TTC549 (cell line): ENCODE measurements at regions not wholly inside any gene's neighbourhood (a gene's known extent, or its start where the extent isn't known, plus 50 kb on each side); places are given as distances from the start of the nearest gene placed in this dataset.

Experiments used
- FAIRE-seq: peaks from 2 replicates; lab custom pipeline; 2012; peaks lifted over from hg19 to GRCh38; lab: Jason Lieb, UNC

DNA sequence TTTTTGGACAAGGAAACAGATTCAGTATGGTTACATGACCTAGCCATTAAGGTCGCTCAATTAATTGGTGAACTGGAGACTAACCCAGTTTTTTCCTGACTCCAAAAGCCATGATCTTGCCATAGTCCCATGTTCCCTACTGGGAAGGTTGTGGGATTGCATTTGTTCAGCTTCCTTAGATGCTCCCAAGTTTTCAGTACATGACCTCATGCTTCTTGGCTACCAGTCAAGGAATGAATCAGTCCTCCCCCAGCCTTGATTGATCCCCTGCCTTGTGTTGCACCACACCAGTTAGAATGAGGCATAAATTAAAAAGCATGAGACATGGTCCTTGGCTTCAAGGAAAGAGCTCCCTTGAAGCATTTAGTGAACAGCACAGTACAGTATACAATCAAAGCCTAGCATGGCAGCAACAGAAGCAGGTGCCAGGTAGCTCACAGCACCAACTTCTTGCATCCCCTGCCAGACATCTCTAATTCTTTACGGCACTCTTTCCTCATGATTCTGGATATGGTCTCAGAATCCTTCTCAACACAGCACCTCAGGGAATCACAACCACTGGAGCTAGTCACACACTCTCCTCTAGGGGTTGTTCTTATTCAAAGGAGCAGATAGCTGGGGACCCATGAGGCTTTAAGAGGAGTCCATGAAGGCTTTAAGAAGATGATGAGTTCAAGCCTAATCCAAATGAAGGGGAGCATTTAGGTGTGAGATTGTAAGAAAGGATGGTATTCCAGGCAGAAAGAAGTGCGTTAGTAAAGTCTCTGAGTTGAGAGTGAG lies 295.5 kb upstream of the CLINT1 start:
- no peak for FAIRE-seq

DNA sequence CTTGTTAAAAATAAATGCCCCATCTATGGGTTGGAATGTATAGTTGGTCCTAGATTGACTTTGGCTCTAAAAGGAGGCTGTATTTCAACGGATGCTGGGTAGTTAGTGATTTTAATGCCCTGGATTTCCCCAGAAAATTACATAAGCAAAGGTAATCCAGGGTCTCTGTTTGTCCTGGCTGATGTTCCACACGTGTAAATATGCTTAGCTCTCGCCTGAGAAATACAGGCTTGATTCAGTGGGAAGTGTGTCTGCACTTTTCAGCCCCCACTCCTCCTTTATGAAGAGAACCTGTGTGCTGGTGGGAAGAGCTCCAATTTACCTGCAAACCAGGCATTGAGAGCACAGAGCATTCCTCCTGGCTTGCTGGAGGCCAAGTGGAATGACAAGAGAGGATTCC lies 294.6 kb upstream of the CLINT1 start:
- FAIRE-seq, result no peak

DNA sequence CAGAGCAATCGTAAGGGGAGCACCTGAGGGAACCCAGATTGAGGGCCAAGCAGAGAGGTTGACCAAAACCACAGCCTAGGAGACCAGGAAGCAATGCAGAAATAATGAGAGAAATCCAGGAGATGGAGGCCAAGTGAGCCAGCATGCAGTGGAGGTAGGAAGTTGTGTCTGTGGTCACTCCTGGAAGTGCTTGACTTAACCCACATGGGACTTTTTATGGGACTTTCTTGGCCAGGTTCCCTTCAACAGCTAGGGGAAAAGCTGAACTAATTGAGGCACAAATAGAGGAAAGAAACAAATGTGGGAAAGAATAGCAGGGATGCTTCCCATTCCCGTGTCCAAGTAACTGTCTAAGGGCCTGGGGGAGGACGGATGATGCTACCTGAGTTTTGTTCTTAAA lies 293.2 kb upstream of the CLINT1 start:
- FAIRE-seq, result no peak

DNA sequence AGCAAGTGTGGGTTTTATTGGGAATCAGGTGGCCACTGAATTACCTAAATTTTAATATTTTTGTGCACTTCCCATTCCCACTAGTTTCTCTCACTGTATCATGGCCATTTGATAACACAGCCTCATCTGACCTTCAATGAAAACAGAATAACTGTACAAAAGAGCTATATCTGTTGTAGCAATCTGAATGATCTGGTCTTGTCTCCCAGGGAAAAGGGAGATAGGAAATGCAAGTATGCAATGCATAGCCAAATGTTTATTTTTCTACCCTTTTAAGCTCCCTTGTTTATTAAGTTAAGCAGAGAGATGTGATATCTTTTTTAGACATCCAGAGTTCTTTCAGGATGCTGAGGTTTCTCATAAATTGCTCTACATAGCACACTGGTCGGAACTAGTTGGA lies 288.3 kb upstream of the CLINT1 start:
- no peak for FAIRE-seq

DNA sequence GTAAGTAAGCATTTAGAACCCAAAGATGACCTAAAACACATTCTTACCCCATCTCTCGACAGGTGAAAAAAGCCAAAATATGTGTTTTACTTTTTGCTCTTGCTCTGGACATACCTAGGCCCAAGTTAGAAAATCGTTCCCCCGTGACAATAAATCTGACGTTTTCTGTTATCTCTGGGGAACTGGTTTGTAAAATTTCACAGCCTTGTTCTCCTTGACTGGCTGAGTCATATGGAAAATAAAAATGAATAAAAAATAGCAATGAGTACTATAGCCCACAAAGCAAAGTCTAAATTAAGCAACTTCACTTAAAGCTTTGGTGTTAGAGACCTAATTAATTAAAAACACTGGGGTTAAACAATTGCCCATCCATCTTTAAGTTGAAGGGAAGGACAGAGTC lies 286.9 kb upstream of the CLINT1 start:
- no peak for FAIRE-seq

DNA sequence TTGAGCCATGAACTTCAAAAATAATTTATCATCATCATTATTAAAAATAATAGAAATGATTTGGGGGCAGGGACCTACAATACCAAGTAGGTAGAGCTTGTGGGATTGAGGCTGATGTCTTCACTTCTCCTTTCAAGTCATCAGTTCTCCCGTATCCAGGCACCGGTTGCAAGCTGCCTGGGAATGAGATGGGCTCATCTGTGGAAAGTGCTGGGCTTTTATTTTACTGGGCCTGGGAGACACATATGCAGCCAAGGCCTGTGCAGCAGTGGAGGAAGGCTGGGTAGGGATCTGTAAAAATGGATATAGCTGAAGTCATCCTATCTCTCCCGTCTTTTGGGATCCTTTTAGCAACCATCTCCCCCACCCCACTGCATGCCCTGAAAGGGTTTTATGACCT lies 284.1 kb upstream of the CLINT1 start:
- no peak for FAIRE-seq

DNA sequence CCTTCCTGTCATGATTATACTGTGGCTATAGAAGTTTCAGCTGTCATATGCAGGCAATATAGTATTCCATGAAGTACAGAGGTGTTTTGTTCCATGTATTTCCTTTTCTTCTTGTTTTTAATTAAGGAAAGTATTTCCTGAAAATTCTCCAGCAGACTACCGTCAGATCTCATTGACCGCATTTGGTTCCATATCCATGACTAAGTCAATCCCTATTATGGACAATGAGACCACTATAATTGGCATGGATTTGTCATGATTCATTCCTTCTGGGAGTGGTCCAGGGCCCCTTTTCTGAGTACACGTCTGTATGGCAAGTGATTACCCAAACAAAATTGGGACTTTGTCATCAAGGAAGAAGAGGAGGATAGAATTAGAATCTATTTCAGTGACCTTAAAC lies 283.2 kb upstream of the CLINT1 start:
- no peak for FAIRE-seq

DNA sequence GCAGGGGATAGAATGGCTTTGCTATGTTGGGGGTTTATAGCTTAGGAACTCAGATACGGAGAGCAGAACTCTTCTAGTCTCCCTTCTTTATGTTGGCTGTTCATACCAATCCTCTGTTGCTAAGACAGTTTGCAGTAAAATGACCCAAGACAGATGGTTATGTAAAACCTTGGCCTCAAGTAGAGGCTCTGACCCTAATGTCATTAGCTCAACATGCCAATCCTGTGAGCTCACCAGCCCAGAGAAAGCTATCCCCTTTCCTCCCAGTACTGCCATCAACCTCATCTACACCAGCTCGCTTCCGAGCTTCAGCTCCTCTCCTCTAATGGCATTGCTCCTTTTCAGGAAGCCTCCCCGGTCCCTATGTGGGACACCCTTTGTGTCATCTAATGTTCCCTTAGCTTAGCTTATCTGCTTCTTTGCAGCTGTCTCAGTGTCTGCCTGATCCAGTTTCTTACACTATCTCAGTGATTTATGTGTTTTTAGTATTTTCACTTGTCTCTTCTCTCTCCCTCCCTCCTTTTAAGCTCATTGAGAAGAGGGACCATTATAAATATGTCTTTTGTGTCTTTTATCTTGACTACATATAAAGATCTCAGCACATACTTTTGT lies 281.3 kb upstream of the CLINT1 start:
- no peak for FAIRE-seq

DNA sequence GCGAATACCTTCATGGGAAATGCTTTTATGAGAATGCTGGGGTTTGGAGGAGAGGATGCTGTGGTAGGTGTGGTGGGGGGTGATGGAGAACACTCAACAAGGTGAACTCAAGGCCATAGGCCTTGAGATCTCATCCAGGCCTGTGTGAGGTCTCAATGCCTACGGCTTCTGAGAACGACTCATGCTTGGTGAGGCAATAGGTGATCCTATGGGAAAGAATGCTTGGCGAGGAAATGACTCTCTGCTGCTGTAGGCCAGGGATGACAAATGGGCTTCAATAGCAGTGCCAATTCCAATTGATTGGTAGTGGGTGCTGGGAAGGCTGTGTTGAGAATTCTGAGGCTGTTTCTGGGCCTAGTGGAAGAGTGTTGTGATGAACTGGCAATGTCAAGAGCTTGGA lies 280.2 kb upstream of the CLINT1 start:
- no peak for FAIRE-seq

DNA sequence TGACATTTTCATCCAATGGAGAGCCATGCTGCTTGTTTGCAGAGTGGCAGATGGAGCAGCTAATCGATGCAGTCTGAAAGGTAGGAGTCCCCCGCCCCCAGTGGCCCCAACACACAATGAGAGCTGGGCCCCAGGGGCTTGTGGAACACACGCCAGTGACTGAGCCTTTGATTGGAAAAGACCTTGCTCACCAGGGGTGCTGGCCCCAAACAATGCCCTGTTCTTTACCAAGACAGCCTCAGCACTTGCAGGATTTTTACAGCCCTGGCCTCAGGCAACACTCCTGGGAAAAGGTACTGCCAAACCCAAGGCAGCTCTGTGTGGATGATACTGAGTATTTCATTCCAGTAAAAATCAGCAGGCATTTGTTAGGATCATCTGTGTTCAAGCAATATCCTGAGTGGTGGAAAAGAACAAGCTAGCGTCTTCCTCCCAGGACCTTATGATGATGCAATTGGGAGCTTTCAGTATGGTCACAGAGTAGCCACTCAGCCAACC lies 276.8 kb upstream of the CLINT1 start:
- FAIRE-seq, result no peak

DNA sequence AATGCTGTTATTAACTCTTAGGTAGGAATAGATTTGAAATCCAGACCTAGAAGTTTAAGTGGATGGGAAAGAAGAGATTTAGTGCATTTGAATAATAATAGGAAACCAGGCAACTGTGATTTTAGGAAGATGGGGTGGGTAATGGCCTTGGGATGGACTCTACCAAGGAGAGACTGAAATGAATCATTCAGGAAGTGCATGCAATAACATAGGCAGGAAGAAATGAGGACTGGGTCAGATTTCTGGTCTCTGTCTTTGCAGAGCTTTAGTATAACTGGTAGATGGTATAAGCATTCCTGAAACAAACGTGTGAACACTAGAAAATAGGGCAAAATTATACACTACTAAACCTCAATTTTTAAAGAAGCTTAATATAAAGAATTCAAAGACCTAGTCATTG lies 274.4 kb upstream of the CLINT1 start:
- FAIRE-seq, result no peak

DNA sequence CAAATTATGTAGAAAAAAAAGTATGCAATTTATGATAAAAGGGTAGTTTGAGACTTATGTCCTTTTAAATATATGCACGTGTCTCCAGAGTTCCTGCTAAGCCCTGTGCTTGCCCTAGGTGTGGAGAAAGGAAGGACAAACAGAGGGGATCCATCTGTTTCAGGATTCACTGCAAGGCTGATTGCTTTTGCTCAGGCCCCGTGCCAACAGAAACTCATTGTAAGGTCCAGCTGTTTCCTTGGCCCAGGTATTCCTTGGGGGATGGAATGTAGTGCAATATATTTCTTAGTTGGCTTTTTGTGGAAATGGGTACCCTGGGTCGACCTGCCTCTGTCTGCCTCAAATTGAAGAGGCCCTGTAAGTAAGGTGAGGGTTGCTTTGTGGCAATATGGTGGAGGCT lies 268.6 kb upstream of the CLINT1 start:
- no peak for FAIRE-seq

DNA sequence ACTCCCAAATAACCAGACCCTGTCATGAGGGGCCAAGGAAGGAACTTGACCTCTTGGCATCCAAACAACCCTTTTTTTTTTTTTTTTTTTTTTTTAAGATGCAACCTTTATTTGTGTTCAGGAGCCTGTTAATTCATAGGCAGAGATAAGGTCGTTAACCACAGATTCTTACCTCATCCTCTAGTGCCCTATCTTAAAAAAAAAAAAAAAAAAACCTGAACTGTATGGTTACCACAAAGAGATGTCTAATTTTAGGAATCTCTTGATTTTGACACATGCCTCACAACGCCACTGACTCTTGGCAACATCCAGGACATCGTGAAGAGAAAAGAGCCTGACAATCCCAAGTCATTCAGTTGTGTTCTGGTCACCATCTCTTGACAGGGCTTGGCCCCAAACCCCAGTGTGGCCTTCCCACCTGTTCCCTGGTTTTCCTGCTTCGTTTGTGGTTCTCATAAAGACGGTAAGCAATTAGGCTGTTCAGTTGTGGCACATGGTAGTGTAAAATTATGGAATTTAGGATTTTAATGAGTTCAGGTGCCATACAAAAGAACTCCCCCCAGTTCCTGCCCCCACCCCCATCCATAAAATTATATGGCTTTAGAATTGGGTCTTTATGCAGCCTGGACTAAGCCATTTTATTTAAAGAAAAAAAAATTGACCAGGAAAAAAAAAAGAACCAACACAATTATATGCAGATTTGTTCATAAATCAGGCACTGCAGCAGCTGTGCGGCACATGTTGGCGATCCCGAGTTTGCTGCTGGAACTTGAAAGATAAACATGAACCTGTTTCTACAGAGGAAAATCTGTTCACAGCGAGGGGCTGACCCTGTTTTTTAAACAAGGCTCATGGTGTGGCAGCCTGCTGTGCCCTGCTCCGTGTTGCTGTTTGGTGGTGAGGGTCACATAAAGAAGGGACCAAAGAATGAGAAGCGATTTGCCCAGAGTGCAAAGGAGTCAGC lies 267.8 kb upstream of the CLINT1 start:
- FAIRE-seq, result no peak

DNA sequence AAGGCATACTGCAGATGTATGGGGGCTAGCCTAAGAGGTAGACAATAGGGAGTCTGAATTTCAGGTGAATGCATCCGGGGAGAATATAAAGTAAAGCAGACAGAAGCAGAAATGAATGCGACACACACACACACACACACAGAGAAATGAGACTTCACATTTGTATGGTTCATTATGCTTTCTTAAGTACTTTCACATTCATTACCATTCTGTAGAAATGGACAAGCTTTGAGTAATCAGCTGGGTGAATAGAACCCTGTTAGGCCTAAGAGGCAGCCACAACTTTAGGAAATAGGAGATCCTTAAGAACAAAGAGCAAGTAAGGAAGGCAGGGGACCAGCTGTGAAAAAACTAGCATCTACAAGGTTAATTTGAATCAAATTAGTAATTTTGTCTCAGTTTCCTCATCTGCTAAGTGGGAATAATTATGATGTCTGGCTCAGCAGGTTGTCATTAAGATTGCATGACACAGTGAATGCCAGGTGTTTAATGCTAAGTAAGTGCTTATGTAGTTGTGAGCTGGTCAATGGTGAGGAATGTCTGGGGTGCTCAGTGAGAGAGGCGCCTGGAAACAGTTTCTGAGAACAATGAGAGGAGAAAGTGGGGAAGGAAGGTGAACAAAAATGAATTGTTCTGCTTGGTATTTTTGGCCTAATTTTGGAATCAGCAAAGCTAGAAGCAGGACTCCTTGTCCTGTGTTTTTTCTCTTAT lies 265.8 kb upstream of the CLINT1 start:
- no peak for FAIRE-seq

DNA sequence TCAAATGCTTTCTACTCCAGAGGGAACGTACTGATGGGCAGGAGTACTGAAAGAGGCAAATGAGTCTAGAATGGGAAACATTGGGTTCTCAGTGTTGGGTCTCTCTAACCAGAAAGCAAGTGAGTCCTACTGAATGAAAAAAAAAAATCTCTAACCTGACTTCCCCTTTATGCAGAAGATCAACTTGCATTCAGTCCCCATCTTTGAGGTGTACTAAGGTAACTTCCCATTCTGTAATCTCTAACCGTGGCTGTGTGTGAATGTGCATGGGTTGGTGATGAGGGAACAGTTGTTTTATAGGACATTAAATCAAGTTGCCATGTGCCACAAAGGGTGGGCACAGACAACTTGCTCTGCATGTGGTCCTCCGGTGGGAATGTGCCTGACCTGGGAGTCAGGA lies 264.6 kb upstream of the CLINT1 start:
- FAIRE-seq, result no peak

DNA sequence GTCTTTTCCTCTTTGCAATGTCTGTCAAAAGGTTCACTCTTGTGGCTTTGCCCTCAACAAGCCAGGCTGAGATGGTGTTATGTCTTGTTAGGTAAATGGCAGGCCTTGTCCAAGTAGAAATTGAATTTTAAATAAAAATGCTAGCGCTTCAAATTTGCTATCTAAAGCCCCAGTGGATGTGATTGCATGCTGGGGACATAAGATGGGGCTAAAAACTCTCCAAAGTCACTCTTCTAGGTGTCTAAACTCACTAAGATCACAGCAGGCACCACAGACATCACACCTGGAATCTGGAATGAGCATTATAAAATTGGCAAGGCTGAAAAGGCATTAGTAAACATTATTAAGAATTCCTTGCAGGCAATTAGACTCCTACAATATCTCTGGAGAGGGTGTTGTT lies 262.7 kb upstream of the CLINT1 start:
- FAIRE-seq, result no peak

DNA sequence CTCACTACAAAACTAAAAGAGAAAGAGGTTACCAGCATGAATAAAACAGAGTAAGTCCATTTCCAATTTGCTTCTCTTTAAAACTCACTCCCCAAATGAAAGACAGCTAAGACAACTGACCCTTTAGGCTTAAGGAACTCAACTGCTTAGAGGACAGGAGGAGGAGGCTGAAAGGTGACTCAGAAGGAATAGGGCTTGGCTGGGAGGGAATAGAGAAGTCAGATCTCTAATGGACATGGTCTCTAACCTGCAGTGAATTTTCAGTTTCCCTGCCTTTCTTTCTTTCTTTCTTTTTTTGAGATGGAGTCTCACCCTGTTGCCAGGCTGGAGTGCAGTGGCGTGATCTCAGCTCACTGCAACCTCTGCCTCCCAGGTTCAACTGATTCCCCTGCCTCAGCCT lies 261.8 kb upstream of the CLINT1 start:
- no peak for FAIRE-seq

DNA sequence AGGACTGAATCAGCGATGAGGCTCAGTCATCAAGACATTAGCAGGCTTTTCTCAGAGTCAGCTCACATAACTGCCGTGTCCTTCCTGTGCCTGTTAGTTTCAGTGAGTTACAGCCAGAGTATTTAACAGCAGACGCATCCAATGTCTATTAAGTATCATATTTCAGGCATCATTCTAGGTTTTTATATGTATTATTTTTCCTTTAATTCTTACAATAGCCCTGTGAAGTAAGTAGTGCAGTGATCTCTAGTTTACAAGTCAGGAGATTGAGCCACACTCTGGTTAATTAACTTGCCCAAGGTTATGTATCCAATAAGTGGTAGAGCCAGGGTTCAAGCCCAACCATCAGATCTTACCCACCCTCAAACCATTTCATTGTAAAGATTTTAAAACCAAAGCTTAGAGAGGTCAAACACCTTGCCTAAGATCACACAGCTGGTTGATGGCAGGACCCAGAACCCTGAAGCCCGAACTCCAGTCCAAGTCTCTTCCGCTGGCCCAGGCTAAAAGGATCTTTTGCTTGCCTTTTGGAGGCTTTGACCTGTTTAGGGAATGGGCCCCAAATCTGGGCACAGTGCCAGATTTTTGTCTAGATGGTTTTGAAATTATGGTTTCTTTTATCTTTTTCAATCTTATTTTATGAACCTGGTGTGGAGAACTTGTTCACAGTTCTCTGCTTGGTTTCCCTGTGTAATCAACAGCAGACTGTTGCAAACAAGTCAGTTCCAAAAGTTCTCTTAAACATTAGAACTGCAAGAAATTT lies 261.2 kb upstream of the CLINT1 start:
- FAIRE-seq, result no peak

DNA sequence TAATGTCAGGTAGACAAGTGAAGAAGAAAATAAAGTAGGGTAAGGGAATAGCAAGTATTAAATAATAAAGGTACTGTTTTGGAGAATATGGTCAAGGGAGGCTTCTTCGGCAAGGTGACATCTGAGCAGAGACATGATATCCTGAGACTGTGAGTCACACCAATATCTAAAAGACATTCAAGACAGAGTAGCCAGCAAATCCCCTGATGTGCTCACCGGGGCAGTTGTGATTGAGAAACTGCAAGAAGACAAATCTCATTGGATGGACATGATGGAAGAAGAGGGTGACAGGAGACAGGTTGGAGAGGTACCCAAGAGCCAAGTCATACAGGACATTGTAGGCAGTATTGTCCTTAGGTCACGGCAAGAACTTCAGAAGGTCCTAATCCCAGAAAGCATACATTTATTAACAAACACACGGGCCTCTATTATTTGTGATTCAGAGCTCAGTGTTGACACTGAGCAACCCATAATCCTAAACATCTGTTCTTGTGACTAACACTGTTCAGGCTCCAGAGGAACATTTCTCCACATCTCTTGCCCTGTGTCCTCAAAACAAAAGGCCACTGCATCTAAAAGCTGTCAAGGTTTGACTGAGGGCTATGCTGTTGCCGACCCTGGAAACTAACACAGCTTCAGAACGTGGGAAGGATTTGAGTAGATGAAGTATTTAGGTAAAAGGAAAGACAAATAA lies 258.7 kb upstream of the CLINT1 start:
- FAIRE-seq, result no peak

DNA sequence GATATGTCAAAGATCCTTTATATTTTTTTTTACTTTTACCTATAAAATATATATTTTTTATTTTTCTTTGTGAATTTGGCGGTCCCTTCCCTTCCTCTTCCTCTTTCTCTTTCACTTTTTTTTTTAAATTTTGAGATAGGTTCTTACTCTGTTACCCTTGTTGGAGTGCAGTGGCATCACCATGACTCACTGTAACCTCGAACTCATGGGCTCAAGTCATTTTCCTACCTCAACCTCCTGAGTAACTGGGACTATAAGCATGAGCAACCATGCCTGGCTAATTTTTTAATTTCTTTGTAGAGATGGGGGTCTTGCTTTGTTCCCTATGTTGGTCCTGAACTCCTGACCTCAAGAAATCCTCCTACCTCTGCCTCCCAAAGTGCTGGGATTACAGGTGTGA lies 258.0 kb upstream of the CLINT1 start:
- no peak for FAIRE-seq

DNA sequence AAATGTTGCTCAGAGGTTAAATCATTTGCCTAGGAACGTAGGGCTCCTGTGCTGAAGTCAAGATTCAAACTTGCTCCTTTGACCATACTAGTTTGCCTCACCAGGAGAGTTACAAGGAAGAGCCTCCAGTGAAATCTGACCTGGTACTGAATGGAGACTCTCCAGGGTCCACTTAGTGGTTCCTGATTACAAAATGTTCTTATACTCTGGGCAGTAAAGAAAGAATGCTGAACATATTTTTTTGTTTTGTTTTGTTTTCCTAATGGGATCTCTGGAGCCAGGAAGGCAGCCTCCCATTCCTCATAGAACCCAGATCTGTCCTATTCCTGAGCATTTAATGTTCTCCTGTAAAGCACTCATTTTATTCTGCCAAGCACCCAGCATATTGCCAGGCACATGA lies 256.5 kb upstream of the CLINT1 start:
- no peak for FAIRE-seq
